ENCODE measurements at regions not wholly inside any gene's neighbourhood (a gene's known extent, or its start where the extent isn't known, plus 50 kb on each side); places are given as distances from the start of the nearest gene placed in this dataset.
"Not testable (repeated sequence)": the region's sequence is repeated elsewhere in the genome, so short reads cannot be mapped to it uniquely, and the experiment has no call there.

- TF ChIP-seq, protein P1, sequence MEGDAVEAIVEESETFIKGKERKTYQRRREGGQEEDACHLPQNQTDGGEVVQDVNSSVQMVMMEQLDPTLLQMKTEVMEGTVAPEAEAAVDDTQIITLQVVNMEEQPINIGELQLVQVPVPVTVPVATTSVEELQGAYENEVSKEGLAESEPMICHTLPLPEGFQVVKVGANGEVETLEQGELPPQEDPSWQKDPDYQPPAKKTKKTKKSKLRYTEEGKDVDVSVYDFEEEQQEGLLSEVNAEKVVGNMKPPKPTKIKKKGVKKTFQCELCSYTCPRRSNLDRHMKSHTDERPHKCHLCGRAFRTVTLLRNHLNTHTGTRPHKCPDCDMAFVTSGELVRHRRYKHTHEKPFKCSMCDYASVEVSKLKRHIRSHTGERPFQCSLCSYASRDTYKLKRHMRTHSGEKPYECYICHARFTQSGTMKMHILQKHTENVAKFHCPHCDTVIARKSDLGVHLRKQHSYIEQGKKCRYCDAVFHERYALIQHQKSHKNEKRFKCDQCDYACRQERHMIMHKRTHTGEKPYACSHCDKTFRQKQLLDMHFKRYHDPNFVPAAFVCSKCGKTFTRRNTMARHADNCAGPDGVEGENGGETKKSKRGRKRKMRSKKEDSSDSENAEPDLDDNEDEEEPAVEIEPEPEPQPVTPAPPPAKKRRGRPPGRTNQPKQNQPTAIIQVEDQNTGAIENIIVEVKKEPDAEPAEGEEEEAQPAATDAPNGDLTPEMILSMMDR (IDR thresholded peaks at IDR 0.05) = not testable (repeated sequence)
- not testable (repeated sequence) for TF ChIP-seq POLR2A, POLR2AphosphoS5 (IDR thresholded peaks at IDR 0.05)
Measured at GRCh38 chr4:84206226-84206625, 292.9 kb downstream of the NKX6-1 start.
